Left lung (tissue), 4 donors: ENCODE measurements at regions not wholly inside any gene's neighbourhood (a gene's known extent, or its start where the extent isn't known, plus 50 kb on each side); places are given as distances from the start of the nearest gene placed in this dataset.
"Not testable (repeated sequence)": the region's sequence is repeated elsewhere in the genome, so short reads cannot be mapped to it uniquely, and the experiment has no call there.

Experiments
- ATAC-seq: fragments of 200-7000 bp; cut with Tn5 transposase; one replicate; pipeline ENCODE4 v1.9.1; 2020; ENCODE audit warnings: moderate library complexity
- DNase-seq, 4 donors: peaks; one replicate each; pipeline ENCODE4 v3.0.0-alpha.2; 2013 to 2020
- H3K27ac ChIP-seq, 2 donors: fragments of 200-600 bp; sonication (generic) in 1 of 2; one replicate each; pipeline versions ENCODE4 v1.5.0 to v1.8.0; 2020 to 2021
- H3K27me3 ChIP-seq, 2 donors: fragments of 200-600 bp; sonication (generic) in 1 of 2; one replicate each; pipeline versions ENCODE4 v1.5.0 to v1.8.0; 2020 to 2021
- H3K36me3 ChIP-seq, 2 donors: fragments of 200-600 bp; sonication (generic) in 1 of 2; one replicate each; pipeline versions ENCODE4 v1.5.0 to v1.8.0; 2020 to 2021
- H3K4me1 ChIP-seq, 2 donors: fragments of 200-600 bp; one replicate each; pipeline ENCODE4 v1.8.0; 2021
- H3K4me3 ChIP-seq, 2 donors: fragments of 200-600 bp; sonication (generic) in 1 of 2; one replicate each; pipeline versions ENCODE4 v1.5.0 to v1.8.0; 2020 to 2021; ENCODE audit warnings: mild to moderate bottlenecking in 1 of 2
- H3K9me3 ChIP-seq, 2 donors: fragments of 200-600 bp; sonication (generic) in 1 of 2; one replicate each; pipeline versions ENCODE4 v1.5.0 to v1.8.0; 2020 to 2021
- CTCF ChIP-seq, 2 donors: fragments of 200-600 bp; sonication (generic) in 1 of 2; IDR thresholded peaks; one replicate each; pipeline versions ENCODE4 v1.5.0 to v1.8.0; 2021; ENCODE audit warnings: antibody characterized with exemption in 2 of 2
- intact Hi-C, 2 donors: fragments of 100-400 bp; cut with DNase I; formaldehyde crosslinking; loops; one replicate each; pipeline versions ENCODE4 v1.11.2 to v1.14.2; 2022
- donor health status: DM: no; HTN: yes; CAD: no.
- donor health status: DM: no; HTN: no; CAD: no.

DNA sequence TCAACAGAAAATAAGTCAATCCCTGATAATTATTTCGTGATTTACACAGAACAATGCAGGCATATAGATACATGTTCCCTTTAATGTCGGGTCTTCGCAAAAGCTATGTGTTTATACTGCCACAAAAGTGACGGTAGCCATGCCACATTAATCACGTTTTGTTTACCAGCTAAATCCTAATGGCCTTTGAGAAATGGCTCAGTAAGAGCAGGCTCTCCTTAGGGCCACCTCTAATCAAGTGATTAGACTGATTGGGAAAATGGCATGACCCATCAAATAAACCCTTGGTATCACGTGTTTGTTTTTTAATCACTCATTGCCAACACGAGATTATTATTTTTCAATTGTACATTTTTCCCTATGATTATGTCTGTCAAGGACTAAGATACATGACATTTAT is 102.0 kb upstream of the USP25 start:
- Histone ChIP-seq H3K36me3 (no peaks in the 10 kb centered on the region), H3K9me3 (no peaks in the 10 kb centered on the region), H3K27ac (no peak overlapping the region), H3K27me3 (no peaks in the 10 kb centered on the region), H3K4me1 (no peaks in the 10 kb centered on the region), H3K4me3 (no peak overlapping the region)
- intact Hi-C loops = no loop called here
- ATAC-seq = no peak
- no peak for DNase-seq
- TF ChIP-seq CTCF (IDR thresholded peaks at IDR 0.05) = no peak

DNA sequence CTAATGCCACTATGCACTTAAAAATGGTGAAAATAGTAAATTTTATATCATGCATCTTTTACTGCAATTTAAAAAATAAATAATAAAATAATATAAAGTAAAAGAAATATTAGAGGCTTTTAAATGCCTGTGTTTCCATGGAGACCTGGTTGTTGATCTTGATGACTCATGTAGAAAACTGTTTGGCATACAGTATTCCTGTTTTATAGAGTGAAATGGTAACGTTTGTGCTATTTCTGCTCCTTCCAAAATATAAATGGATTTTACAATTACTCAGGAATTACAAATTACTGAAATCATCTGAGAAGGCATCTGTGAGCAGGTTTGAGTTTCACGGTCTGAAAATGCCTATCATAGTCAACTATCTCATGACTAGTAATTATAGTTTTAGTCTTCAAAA is 98.4 kb upstream of the USP25 start:
- Histone ChIP-seq H3K9me3 (peaks cover 0 to 3% of the 10 kb centered on the region in 2 donors), H3K4me1 (no peaks in the 10 kb centered on the region), H3K27me3 (no peaks in the 10 kb centered on the region), H3K27ac (no peak overlapping the region), H3K36me3 (no peaks in the 10 kb centered on the region), H3K4me3 (no peak overlapping the region)
- intact Hi-C loops = no loop called here
- DNase-seq (no peak), ATAC-seq (no peak)
- no peak for TF ChIP-seq CTCF (IDR thresholded peaks at IDR 0.05)

DNA sequence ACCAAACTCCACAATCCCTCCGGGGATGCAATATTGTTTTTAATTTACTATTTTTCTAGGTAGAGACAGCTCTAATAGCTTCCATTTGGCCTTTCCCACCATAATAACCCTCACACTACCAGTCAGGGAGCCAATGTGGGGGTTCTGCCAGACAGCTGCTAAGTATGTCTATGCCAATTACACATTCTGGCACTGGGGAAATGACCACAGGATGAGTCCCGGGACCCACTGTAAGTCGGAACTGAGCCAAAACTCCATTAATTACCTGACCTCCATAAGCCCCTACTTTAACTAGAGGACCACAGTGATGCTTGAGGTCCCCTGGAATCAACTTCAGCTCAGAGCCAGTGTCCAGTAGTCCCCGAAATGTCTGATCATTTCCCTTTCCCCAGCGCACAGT is 95.2 kb upstream of the USP25 start:
- H3K4me3 ChIP-seq, H3K27ac ChIP-seq, intact Hi-C loops, H3K27me3 ChIP-seq, DNase-seq, ATAC-seq, H3K9me3 ChIP-seq, H3K4me1 ChIP-seq, H3K36me3 ChIP-seq: not testable (repeated sequence)

GRCh38 chr21:15638856-15639549 is 90.8 kb upstream of the USP25 start:
- ATAC-seq (peak; percentile 96), DNase-seq (peak in 3 of 4 donors; percentile 6 to 76 (median 51))
- no peak overlapping the region for H3K27ac ChIP-seq
- peaks cover 0 to 3% of the 10 kb centered on the region in 2 donors for H3K9me3 ChIP-seq
- no peaks in the 10 kb centered on the region for H3K4me1 ChIP-seq
- intact Hi-C loops = no loop called here
- H3K36me3 ChIP-seq = no peaks in the 10 kb centered on the region
- no peak overlapping the region for H3K4me3 ChIP-seq
- H3K27me3 ChIP-seq = no peaks in the 10 kb centered on the region
- no peak for TF ChIP-seq CTCF (IDR thresholded peaks at IDR 0.05)

DNA sequence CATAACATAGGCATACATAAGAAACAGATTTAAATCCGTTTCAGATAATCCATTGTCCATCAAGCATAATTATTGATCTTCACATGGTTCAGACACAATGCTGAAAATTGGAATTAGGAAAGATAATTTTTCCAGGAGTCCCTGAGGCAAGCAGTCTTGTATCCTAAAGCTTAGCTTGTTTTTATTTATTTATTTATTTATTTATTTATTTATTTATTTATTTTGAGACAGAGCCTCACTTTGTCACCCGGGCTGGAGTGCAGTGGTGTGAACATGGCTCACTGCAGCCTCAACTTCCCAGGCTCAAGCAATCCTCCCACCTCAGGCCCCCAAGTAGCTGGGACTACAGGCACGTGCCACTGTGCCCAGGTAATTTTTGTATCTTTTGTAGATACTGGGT is 89.7 kb upstream of the USP25 start:
- H3K36me3 ChIP-seq, H3K9me3 ChIP-seq, H3K27me3 ChIP-seq, ATAC-seq, H3K4me3 ChIP-seq, H3K4me1 ChIP-seq, intact Hi-C loops, H3K27ac ChIP-seq, DNase-seq: not testable (repeated sequence)

GRCh38 chr21:15644489-15644888 is 85.3 kb upstream of the USP25 start:
- Histone ChIP-seq H3K27ac (no peak overlapping the region), H3K27me3 (no peaks in the 10 kb centered on the region), H3K4me3 (no peak overlapping the region), H3K4me1 (no peaks in the 10 kb centered on the region), H3K36me3 (no peaks in the 10 kb centered on the region), H3K9me3 (no peaks in the 10 kb centered on the region)
- intact Hi-C loops = no loop called here
- no peak for DNase-seq
- TF ChIP-seq CTCF (IDR thresholded peaks at IDR 0.05) = no peak
- ATAC-seq = no peak
